ENCODE measurements at regions not wholly inside any gene's neighbourhood (a gene's known extent, or its start where the extent isn't known, plus 50 kb on each side); places are given as distances from the start of the nearest gene placed in this dataset.

- H3K27me3 ChIP-seq (ENCODE audit: insufficient read depth, insufficient read length), result no peaks in the 10 kb centered on the region
- no peaks in the 10 kb centered on the region; the same call in 1 of the 2 replicates for H3K9me3 ChIP-seq (ENCODE audit: insufficient read depth, low read length)
- TF ChIP-seq ZNF274 (IDR thresholded peaks at IDR 0.05; ENCODE audit: low read depth, low read length) (no peak), SUZ12 (IDR thresholded peaks at IDR 0.05; ENCODE audit: extremely low read depth, insufficient read depth, insufficient read length) (no peak), YY1 (IDR thresholded peaks at IDR 0.05; ENCODE audit: insufficient read depth, insufficient read length) (no peak)
- no peak overlapping the region for H3K9ac ChIP-seq (ENCODE audit: insufficient read length, low read depth)
- no peak overlapping the region for H3K4me3 ChIP-seq (ENCODE audit: insufficient read length, low read depth)
- no peaks in the 10 kb centered on the region for H3K36me3 ChIP-seq (ENCODE audit: insufficient read depth, insufficient read length, low read length)
- DNase-seq (ENCODE audit: low read depth, low spot score), result no peak
- no peaks in the 10 kb centered on the region for H3K4me1 ChIP-seq (ENCODE audit: insufficient read depth, insufficient read length)
Measured at GRCh38 chr14:65259000-65259399, 153.5 kb upstream of the FUT8 start.

GRCh38 chr14:65260786-65261185 lies 151.7 kb upstream of the FUT8 start:
- Histone ChIP-seq H3K4me1 (ENCODE audit: insufficient read depth, insufficient read length) (no peaks in the 10 kb centered on the region), H3K9me3 (ENCODE audit: insufficient read depth, low read length) (no peaks in the 10 kb centered on the region; the same call in 1 of the 2 replicates), H3K27me3 (ENCODE audit: insufficient read depth, insufficient read length) (no peaks in the 10 kb centered on the region), H3K4me3 (ENCODE audit: insufficient read length, low read depth) (no peak overlapping the region), H3K36me3 (ENCODE audit: insufficient read depth, insufficient read length, low read length) (no peaks in the 10 kb centered on the region), H3K9ac (ENCODE audit: insufficient read length, low read depth) (no peak overlapping the region)
- no peak for TF ChIP-seq YY1 (IDR thresholded peaks at IDR 0.05; ENCODE audit: insufficient read depth, insufficient read length)
- TF ChIP-seq ZNF274 (IDR thresholded peaks at IDR 0.05; ENCODE audit: low read depth, low read length), result no peak
- no peak for TF ChIP-seq SUZ12 (IDR thresholded peaks at IDR 0.05; ENCODE audit: extremely low read depth, insufficient read depth, insufficient read length)
- no peak for DNase-seq (ENCODE audit: low read depth, low spot score)

DNA sequence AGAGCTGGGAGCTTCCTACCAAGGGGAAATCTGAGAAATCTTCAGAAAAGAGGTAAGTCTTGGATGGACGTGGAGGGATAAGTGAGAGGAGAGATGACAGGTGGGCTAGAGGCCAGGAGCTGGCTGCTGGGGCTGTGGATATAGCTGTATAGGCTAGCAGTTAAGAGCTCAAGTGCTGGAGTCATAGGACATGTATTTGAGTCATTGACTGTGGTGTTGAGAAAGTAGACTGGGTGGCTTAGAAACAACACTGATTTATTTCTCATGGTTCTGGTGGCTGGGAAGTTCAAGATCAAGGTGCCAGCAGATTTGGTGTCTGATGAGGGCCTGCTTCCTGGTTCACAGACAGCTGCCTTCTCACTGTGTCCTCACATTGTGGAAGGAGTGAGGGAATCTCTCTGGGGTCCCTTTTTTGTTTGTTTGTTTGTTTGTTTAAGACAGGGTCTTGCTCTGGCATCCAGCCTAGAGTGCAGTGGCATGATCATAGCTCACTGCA lies 151.1 kb upstream of the FUT8 start:
- TF ChIP-seq YY1 (IDR thresholded peaks at IDR 0.05; ENCODE audit: insufficient read depth, insufficient read length) (no peak), SUZ12 (IDR thresholded peaks at IDR 0.05; ENCODE audit: extremely low read depth, insufficient read depth, insufficient read length) (no peak), ZNF274 (IDR thresholded peaks at IDR 0.05; ENCODE audit: low read depth, low read length) (no peak)
- DNase-seq (ENCODE audit: low read depth, low spot score), result no peak
- Histone ChIP-seq H3K27me3 (ENCODE audit: insufficient read depth, insufficient read length) (no peaks in the 10 kb centered on the region), H3K9me3 (ENCODE audit: insufficient read depth, low read length) (no peaks in the 10 kb centered on the region; the same call in 1 of the 2 replicates), H3K4me3 (ENCODE audit: insufficient read length, low read depth) (no peak overlapping the region), H3K9ac (ENCODE audit: insufficient read length, low read depth) (no peak overlapping the region), H3K36me3 (ENCODE audit: insufficient read depth, insufficient read length, low read length) (no peaks in the 10 kb centered on the region), H3K4me1 (ENCODE audit: insufficient read depth, insufficient read length) (no peaks in the 10 kb centered on the region)

DNA sequence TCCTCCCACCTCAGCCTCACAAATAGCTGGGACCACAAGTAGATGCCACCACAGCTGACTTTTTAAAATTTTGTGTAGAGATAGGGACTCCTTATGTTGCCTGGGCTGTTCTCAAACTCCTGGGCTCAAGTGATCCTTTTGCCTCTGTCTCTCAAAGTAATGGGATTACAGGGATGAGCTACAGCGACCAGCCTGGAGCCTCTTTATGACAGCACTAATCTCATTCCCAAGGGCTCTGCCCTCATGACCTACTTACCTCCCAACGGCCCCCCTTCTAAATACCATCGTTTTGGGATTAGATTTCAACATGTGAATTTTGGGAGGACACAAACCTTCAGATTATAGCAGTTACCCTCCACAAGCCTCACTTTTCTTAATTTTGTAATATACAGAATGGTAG lies 150.6 kb upstream of the FUT8 start:
- no peaks in the 10 kb centered on the region; the same call in 1 of the 2 replicates for H3K9me3 ChIP-seq (ENCODE audit: insufficient read depth, low read length)

DNA sequence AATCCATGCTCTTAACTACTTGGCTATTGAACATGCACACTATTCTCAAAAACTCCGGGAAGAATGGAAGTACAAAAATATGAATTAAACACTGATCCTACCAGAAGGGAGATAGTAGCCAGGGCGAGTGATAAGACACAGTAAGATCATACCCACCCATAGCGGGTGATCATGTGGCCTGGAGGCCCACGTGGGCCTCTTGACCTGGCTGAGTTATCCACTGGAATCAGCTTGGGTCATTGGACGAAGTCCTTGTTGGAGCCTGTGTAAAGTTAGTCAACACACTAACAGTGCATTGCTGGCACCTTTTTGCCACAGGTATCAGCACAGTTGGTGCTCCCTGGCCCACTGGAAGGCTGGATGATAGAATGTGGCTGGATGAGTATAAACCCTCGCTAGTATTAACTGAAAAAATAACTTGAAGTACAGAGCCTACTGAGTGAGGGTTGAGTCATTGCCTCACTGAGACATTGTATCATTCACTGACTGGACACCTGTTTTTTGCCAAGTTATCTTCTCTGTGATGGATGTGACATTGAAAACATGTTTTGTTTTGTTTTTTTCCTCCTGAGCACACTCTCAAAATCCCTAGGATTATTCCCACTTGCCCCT lies 149.2 kb upstream of the FUT8 start:
- Histone ChIP-seq H3K4me1 (ENCODE audit: insufficient read depth, insufficient read length) (no peaks in the 10 kb centered on the region), H3K9me3 (ENCODE audit: insufficient read depth, low read length) (no peaks in the 10 kb centered on the region; the same call in 1 of the 2 replicates), H3K27me3 (ENCODE audit: insufficient read depth, insufficient read length) (no peaks in the 10 kb centered on the region), H3K36me3 (ENCODE audit: insufficient read depth, insufficient read length, low read length) (no peaks in the 10 kb centered on the region), H3K4me3 (ENCODE audit: insufficient read length, low read depth) (no peak overlapping the region), H3K9ac (ENCODE audit: insufficient read length, low read depth) (no peak overlapping the region)
- no peak for DNase-seq (ENCODE audit: low read depth, low spot score)
- TF ChIP-seq YY1 (IDR thresholded peaks at IDR 0.05; ENCODE audit: insufficient read depth, insufficient read length) (no peak), ZNF274 (IDR thresholded peaks at IDR 0.05; ENCODE audit: low read depth, low read length) (no peak)

More for the DNA sequence above, 150.6 kb upstream of the FUT8 start:
- H3K27me3 ChIP-seq (ENCODE audit: insufficient read depth, insufficient read length), result no peaks in the 10 kb centered on the region
- no peak for DNase-seq (ENCODE audit: low read depth, low spot score)
- no peaks in the 10 kb centered on the region for H3K4me1 ChIP-seq (ENCODE audit: insufficient read depth, insufficient read length)
- H3K4me3 ChIP-seq (ENCODE audit: insufficient read length, low read depth), result no peak overlapping the region
- no peak overlapping the region for H3K9ac ChIP-seq (ENCODE audit: insufficient read length, low read depth)
- H3K36me3 ChIP-seq (ENCODE audit: insufficient read depth, insufficient read length, low read length), result no peaks in the 10 kb centered on the region
- no peak for TF ChIP-seq ZNF274 (IDR thresholded peaks at IDR 0.05; ENCODE audit: low read depth, low read length)
- TF ChIP-seq YY1 (IDR thresholded peaks at IDR 0.05; ENCODE audit: insufficient read depth, insufficient read length), result no peak
- TF ChIP-seq SUZ12 (IDR thresholded peaks at IDR 0.05; ENCODE audit: extremely low read depth, insufficient read depth, insufficient read length), result no peak

- Histone ChIP-seq H3K9me3 (ENCODE audit: insufficient read depth, low read length) (no peaks in the 10 kb centered on the region), H3K9ac (ENCODE audit: insufficient read length, low read depth) (no peak overlapping the region), H3K36me3 (ENCODE audit: insufficient read depth, insufficient read length, low read length) (no peaks in the 10 kb centered on the region), H3K27me3 (ENCODE audit: insufficient read depth, insufficient read length) (no peaks in the 10 kb centered on the region), H3K4me1 (ENCODE audit: insufficient read depth, insufficient read length) (no peaks in the 10 kb centered on the region), H3K4me3 (ENCODE audit: insufficient read length, low read depth) (no peak overlapping the region)
- TF ChIP-seq SUZ12 (IDR thresholded peaks at IDR 0.05; ENCODE audit: extremely low read depth, insufficient read depth, insufficient read length) (no peak), YY1 (IDR thresholded peaks at IDR 0.05; ENCODE audit: insufficient read depth, insufficient read length) (no peak)
- DNase-seq (ENCODE audit: low read depth, low spot score), result no peak
Measured at GRCh38 chr14:65267856-65268255, 144.7 kb upstream of the FUT8 start.

- Histone ChIP-seq H3K4me3 (ENCODE audit: insufficient read length, low read depth) (no peak overlapping the region), H3K9ac (ENCODE audit: insufficient read length, low read depth) (no peak overlapping the region), H3K36me3 (ENCODE audit: insufficient read depth, insufficient read length, low read length) (no peaks in the 10 kb centered on the region), H3K9me3 (ENCODE audit: insufficient read depth, low read length) (no peaks in the 10 kb centered on the region), H3K4me1 (ENCODE audit: insufficient read depth, insufficient read length) (no peaks in the 10 kb centered on the region), H3K27me3 (ENCODE audit: insufficient read depth, insufficient read length) (no peaks in the 10 kb centered on the region)
- TF ChIP-seq ZNF274 (IDR thresholded peaks at IDR 0.05; ENCODE audit: low read depth, low read length) (no peak), YY1 (IDR thresholded peaks at IDR 0.05; ENCODE audit: insufficient read depth, insufficient read length) (no peak), SUZ12 (IDR thresholded peaks at IDR 0.05; ENCODE audit: extremely low read depth, insufficient read depth, insufficient read length) (no peak)
- no peak for DNase-seq (ENCODE audit: low read depth, low spot score)
Measured at GRCh38 chr14:65268594-65268993, 143.9 kb upstream of the FUT8 start.
